Endothelial cell of umbilical vein (primary cell): ENCODE measurements at regions not wholly inside any gene's neighbourhood (a gene's known extent, or its start where the extent isn't known, plus 50 kb on each side); places are given as distances from the start of the nearest gene placed in this dataset.

Experiments
- BruUV-seq: library from RNA; stranded (reverse); fragments of 400-500 nt; replicated peaks from 2 replicates; lab custom pipeline; 2021; lab: Mats Ljungman, UMichigan
- CTCF ChIA-PET: fragments of 300-600, 350-600 bp; sonication (Branson Sonifier 250); formaldehyde crosslinking; loops from one replicate; lab custom pipeline; 2021; ENCODE audit warnings: antibody characterized with exemption, inconsistent platforms; lab: Charles Lee
- POLR2A ChIA-PET: fragments of 300-600, 350-600 bp; sonication (Branson Sonifier 250); formaldehyde crosslinking; loops from one replicate; lab custom pipeline; 2021; ENCODE audit warnings: antibody characterized with exemption, inconsistent platforms; lab: Charles Lee
- DNase-seq: peaks from one replicate; pipeline ENCODE4 v3.0.0-alpha.2; 2011; ENCODE audit warnings: low read depth, low spot score
- FAIRE-seq: peaks from 2 replicates; lab custom pipeline; 2011; peaks lifted over from hg19 to GRCh38; lab: Jason Lieb, UNC
- H2AFZ ChIP-seq: 2 replicates; pipeline ENCODE4 v1.6.0; 2012; ENCODE audit warnings: low read depth, low read length, control low read depth, inconsistent platforms
- H3K27ac ChIP-seq: 2 replicates; pipeline ENCODE4 v1.5.1; 2011; ENCODE audit warnings: low read depth, mild to moderate bottlenecking, control low read depth, low read length, moderate library complexity; ENCODE audit not compliant: insufficient read depth
- H3K27me3 ChIP-seq, 2 experiments: 2 replicates each; pipeline versions ENCODE4 v1.6.0 to v1.6.1; 2011; ENCODE audit warnings: low read length in 2 of 2, mixed read lengths in 1 of 2; ENCODE audit not compliant: control insufficient read depth in 2 of 2, insufficient read depth in 2 of 2
- H3K36me3 ChIP-seq, 2 experiments: 2 replicates in 1 of 2; 3 replicates in 1 of 2; pipeline ENCODE4 v1.5.1; 2011; ENCODE audit warnings: low read length in 2 of 2, mild to moderate bottlenecking in 1 of 2, moderate library complexity in 1 of 2; ENCODE audit not compliant: control insufficient read depth in 2 of 2, insufficient read depth in 2 of 2; ENCODE audit errors: extremely low read depth in 1 of 2
- H3K4me1 ChIP-seq: 3 replicates; pipeline ENCODE4 v1.5.1; 2011; ENCODE audit warnings: mild to moderate bottlenecking, low read length; ENCODE audit not compliant: control insufficient read depth, insufficient read depth; ENCODE audit errors: extremely low read depth
- H3K4me2 ChIP-seq: 2 replicates; pipeline ENCODE4 v1.6.1; 2011; ENCODE audit warnings: low read length, control low read depth, mixed read lengths; ENCODE audit not compliant: insufficient read depth
- H3K4me3 ChIP-seq, 3 experiments: fragments of 200-600 bp in 1 of 3; sonication (generic), shearing (Covaris generic) in 1 of 3; replicated peaks in 1 of 3; 2 replicates each; pipeline ENCODE4 v1.5.1; 2011 to 2016; ENCODE audit warnings: control low read depth in 3 of 3, low read length in 3 of 3, mild to moderate bottlenecking in 2 of 3, inconsistent platforms in 1 of 3, low read depth in 1 of 3, moderate library complexity in 1 of 3; ENCODE audit not compliant: insufficient read depth in 1 of 3
- H3K79me2 ChIP-seq: 2 replicates; pipeline ENCODE4 v1.6.0; 2012; ENCODE audit warnings: low read length, inconsistent platforms; ENCODE audit not compliant: control insufficient read depth, insufficient read depth
- H3K9ac ChIP-seq: replicated peaks from 2 replicates; pipeline ENCODE3; 2011; ENCODE audit warnings: low read length, control low read depth; ENCODE audit not compliant: insufficient read depth; ENCODE audit errors: extremely low read depth
- H3K9me1 ChIP-seq: replicated peaks from 3 replicates; pipeline ENCODE4 v1.6.0; 2011; ENCODE audit warnings: mild to moderate bottlenecking, low read length; ENCODE audit not compliant: control insufficient read depth, insufficient read depth; ENCODE audit errors: extremely low read depth
- H3K9me3 ChIP-seq: replicated peaks from 2 replicates; pipeline ENCODE4 v1.5.1; 2012; ENCODE audit warnings: low read length, inconsistent platforms; ENCODE audit not compliant: control insufficient read depth, insufficient read depth
- H4K20me1 ChIP-seq: replicated peaks from 2 replicates; pipeline ENCODE3; 2011; ENCODE audit warnings: mild to moderate bottlenecking, low read length; ENCODE audit not compliant: control insufficient read depth, insufficient read depth; ENCODE audit errors: extremely low read depth
- CTCF ChIP-seq, 2 donors: IDR thresholded peaks; 1 replicate in 1 of 2; 2 replicates in 1 of 2; pipeline ENCODE4 v1.5.1; 2011; ENCODE audit warnings: low read length in 2 of 2, mild to moderate bottlenecking in 2 of 2, moderate library complexity in 2 of 2, control low read depth in 1 of 2, inconsistent platforms in 1 of 2, low read depth in 1 of 2; ENCODE audit not compliant: insufficient read depth in 1 of 2; ENCODE audit errors: extremely low read depth in 1 of 2
- EZH2 ChIP-seq: IDR thresholded peaks from 2 replicates; pipeline ENCODE4 v1.6.1; 2012; ENCODE audit warnings: borderline replicate concordance, low read depth, mild to moderate bottlenecking, moderate library complexity, low read length, inconsistent platforms; ENCODE audit not compliant: severe bottlenecking
- MYC ChIP-seq: IDR thresholded peaks from one replicate; pipeline ENCODE4 v1.6.1; 2011; ENCODE audit warnings: mild to moderate bottlenecking, low read depth, low read length
- POLR2AphosphoS5 ChIP-seq: IDR thresholded peaks from 2 replicates; pipeline ENCODE4 v1.6.1; 2012; ENCODE audit warnings: low read depth, mild to moderate bottlenecking, control low read depth, low read length, moderate library complexity; ENCODE audit not compliant: insufficient read depth
- dilution Hi-C: fragments of 300-500 bp; cut with MboI; formaldehyde crosslinking; loops from one replicate; pipeline ENCODE4 v1.15.0; 2019; ENCODE audit warnings: low sequenced_read_pairs; ENCODE audit not compliant: extremely low pct_ligation_motif_present
- intact Hi-C: fragments of 100-400 bp; cut with micrococcal nuclease; formaldehyde crosslinking; loops from one replicate; pipeline ENCODE4 v1.10.0; 2022

GRCh38 chr17:14793237-14793636 is 471.9 kb downstream of the PMP22 start:
- dilution Hi-C loops = no loop called here
- Histone ChIP-seq H3K36me3 (no peaks in the 10 kb centered on the region), H3K9ac (no peak overlapping the region), H2AFZ (no peak overlapping the region), H3K9me1 (no peaks in the 10 kb centered on the region), H3K27ac (no peak overlapping the region), H3K27me3 (no peaks in the 10 kb centered on the region), H3K4me2 (no peak overlapping the region), H3K79me2 (no peaks in the 10 kb centered on the region), H3K4me3 (no peak overlapping the region), H4K20me1 (no peaks in the 10 kb centered on the region), H3K4me1 (no peaks in the 10 kb centered on the region), H3K9me3 (peaks cover 9% of the 10 kb centered on the region)
- DNase-seq = no peak
- intact Hi-C loops = no loop called here
- no peak for FAIRE-seq
- TF ChIP-seq CTCF (IDR thresholded peaks at IDR 0.05; ENCODE audit: extremely low read depth in 1 of 2, insufficient read depth in 1 of 2, low read depth in 1 of 2, low read length in 2 of 2) (no peak), POLR2AphosphoS5 (no peak), MYC (no peak)
- no TSS peak for BruUV-seq
- ChIA-PET POLR2A (no interaction called here), CTCF (no interaction called here)

GRCh38 chr17:14792746-14793145 is 472.4 kb downstream of the PMP22 start:
- POLR2A ChIA-PET = no interaction called here

More at GRCh38 chr17:14792746-14793145, 472.4 kb downstream of the PMP22 start:
- FAIRE-seq = no peak
- H3K9ac ChIP-seq = no peak overlapping the region
- H3K4me2 ChIP-seq = no peak overlapping the region
- dilution Hi-C loops = no loop called here
- H3K9me1 ChIP-seq = no peaks in the 10 kb centered on the region
- TF ChIP-seq EZH2 = no peak
- no peaks in the 10 kb centered on the region for H3K79me2 ChIP-seq
- H4K20me1 ChIP-seq = no peaks in the 10 kb centered on the region
- H3K36me3 ChIP-seq = no peaks in the 10 kb centered on the region
- no peak overlapping the region for H3K4me3 ChIP-seq
- CTCF ChIA-PET = no interaction called here
- no peak for DNase-seq
- H3K9me3 ChIP-seq = peaks cover 6% of the 10 kb centered on the region
- intact Hi-C loops = no loop called here
- H3K27me3 ChIP-seq = no peaks in the 10 kb centered on the region
- H3K27ac ChIP-seq = no peak overlapping the region
- BruUV-seq = no TSS peak
- no peak overlapping the region for H2AFZ ChIP-seq
- no peaks in the 10 kb centered on the region for H3K4me1 ChIP-seq
